ENCODE measurements at regions not wholly inside any gene's neighbourhood (a gene's known extent, or its start where the extent isn't known, plus 50 kb on each side); places are given as distances from the start of the nearest gene placed in this dataset.

GRCh38 chr3:34376691-34377090 lies 578.3 kb downstream of the PDCD6IP start:
- no peak for TF ChIP-seq POLR2A (IDR thresholded peaks at IDR 0.05; ENCODE audit: low read depth, low read length)
- TF ChIP-seq POLR2AphosphoS5 (IDR thresholded peaks at IDR 0.05; ENCODE audit: low read depth, low read length) = no peak
- no peak for TF ChIP-seq TAF1 (IDR thresholded peaks at IDR 0.05; ENCODE audit: borderline replicate concordance, low read depth, low read length)

All from GM12892 (cell line).